ENCODE measurements at regions not wholly inside any gene's neighbourhood (a gene's known extent, or its start where the extent isn't known, plus 50 kb on each side); places are given as distances from the start of the nearest gene placed in this dataset.

DNA sequence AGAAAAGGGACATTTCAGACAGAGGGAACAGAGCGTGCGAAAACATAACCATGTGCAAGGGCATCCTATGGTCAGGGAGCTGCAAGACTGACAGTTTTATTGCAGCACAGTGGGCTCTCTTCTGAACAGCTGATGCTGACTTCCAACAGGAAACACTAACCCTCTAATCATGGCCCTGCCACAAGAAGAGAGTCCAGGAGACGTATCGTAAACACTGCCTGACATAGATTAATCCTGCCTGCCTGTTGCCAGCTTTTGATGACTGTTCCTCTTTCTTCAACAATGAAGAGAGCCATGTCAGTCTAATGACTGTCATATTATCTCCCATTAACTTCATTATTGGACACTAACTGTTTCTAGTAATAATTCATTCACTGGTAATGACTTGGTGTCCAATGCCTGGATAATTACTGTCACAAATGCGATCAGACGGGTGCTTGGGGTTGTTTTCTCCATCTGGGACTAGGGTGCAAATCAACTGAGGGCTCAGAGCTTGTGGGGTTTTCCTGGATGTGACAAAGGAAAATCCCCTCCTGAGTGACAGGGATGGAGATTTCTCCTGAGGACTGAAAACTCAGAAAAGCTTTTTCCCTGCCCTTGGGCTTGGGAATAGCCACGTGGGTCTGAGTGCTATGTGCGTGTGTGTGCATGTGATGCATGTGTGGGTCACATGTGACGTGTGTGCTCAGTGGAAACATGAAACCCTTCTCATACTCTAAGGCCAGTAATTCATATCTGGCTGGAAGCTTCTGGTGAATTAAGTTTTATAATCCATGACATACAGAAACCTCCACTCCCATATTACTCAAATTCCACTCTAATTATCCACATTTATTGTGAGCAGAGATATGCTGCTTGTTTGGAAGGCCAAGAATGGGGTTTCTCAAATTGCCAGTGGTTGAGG is 144.0 kb upstream of the PLXNA2 start:
- H3K9me3 ChIP-seq (ENCODE audit: control insufficient read depth, low read depth, low read length), result no peaks in the 10 kb centered on the region
- no peak overlapping the region for H3K4me3 ChIP-seq (ENCODE audit: low read length)
- no peaks in the 10 kb centered on the region for H3K27me3 ChIP-seq (ENCODE audit: control insufficient read depth, insufficient read depth, low read length)
- no peak overlapping the region for H3K9ac ChIP-seq (ENCODE audit: low read length)
- no peaks in the 10 kb centered on the region for H3K36me3 ChIP-seq (ENCODE audit: control insufficient read depth, low read depth, low read length)
- H3K4me1 ChIP-seq (ENCODE audit: control insufficient read depth, low read depth, low read length), result no peaks in the 10 kb centered on the region
- no peak overlapping the region for H3K27ac ChIP-seq (ENCODE audit: low read length)

DNA sequence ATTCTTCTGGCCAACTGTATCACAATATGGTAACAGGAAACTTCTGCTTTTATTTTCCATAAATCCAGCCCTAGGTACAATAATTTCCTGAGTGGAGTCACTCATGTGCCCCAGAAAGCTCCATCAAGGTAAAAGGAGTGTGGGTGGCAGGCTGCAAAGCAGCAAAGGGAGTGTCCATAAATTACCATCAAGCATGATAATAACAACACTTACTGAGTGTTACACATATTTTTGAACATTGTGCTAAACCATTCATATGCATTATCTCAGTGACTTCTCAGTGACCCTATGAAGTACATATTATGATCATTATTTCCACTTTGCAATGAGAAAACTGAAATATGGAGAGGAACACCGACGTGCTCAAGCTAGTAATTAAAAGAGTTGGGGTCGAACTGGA is 149.2 kb upstream of the PLXNA2 start:
- Histone ChIP-seq H3K27ac (ENCODE audit: low read length) (no peak overlapping the region), H3K36me3 (ENCODE audit: control insufficient read depth, low read depth, low read length) (no peaks in the 10 kb centered on the region), H3K27me3 (ENCODE audit: control insufficient read depth, insufficient read depth, low read length) (no peaks in the 10 kb centered on the region), H3K4me1 (ENCODE audit: control insufficient read depth, low read depth, low read length) (no peaks in the 10 kb centered on the region), H3K4me3 (ENCODE audit: low read length) (no peak overlapping the region), H3K9ac (ENCODE audit: low read length) (no peak overlapping the region), H3K9me3 (ENCODE audit: control insufficient read depth, low read depth, low read length) (no peaks in the 10 kb centered on the region)

DNA sequence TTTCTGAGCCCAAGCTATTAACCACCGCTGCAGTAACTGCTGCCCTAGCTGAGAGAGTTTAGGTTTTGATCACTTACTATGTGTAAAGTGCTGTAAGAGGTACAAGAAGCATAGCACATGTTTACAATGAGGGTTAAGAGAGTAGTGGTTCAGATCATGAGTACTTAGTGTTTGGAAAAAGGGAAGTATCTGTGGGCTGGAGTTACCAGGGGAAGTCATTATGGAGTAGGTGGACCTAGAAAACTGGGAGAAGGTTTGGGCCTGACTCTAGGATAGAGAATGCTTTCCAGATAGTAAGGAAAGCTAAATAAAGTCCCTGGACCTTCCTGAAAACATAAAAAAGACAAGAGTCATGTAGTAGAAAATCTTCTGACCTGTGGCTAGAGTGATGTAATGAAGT is 149.6 kb upstream of the PLXNA2 start:
- Histone ChIP-seq H3K4me1 (ENCODE audit: control insufficient read depth, low read depth, low read length) (no peaks in the 10 kb centered on the region), H3K9me3 (ENCODE audit: control insufficient read depth, low read depth, low read length) (no peaks in the 10 kb centered on the region), H3K9ac (ENCODE audit: low read length) (no peak overlapping the region), H3K27me3 (ENCODE audit: control insufficient read depth, insufficient read depth, low read length) (no peaks in the 10 kb centered on the region), H3K4me3 (ENCODE audit: low read length) (no peak overlapping the region), H3K27ac (ENCODE audit: low read length) (no peak overlapping the region), H3K36me3 (ENCODE audit: control insufficient read depth, low read depth, low read length) (no peaks in the 10 kb centered on the region)

DNA sequence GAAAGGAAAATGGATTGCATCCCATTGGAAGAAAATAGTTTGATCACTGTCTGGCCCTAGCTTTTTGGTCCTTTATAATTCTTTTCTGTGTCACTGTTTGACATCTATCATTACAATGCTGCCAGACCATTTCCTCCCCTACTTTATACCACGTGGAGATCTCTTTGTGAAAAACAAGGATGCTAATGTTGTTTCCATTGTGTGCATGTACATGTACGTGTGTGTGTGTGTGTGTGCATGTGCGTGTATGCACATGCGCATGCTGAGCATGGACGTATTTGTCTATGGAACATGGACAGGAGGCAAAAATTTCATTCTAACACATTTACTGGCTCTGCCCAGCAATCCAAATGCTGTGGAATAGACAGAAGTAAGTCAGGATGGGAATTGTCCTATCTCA is 153.1 kb upstream of the PLXNA2 start:
- Histone ChIP-seq H3K9ac (ENCODE audit: low read length) (no peak overlapping the region), H3K27me3 (ENCODE audit: control insufficient read depth, insufficient read depth, low read length) (no peaks in the 10 kb centered on the region), H3K4me3 (ENCODE audit: low read length) (no peak overlapping the region), H3K27ac (ENCODE audit: low read length) (no peak overlapping the region), H3K9me3 (ENCODE audit: control insufficient read depth, low read depth, low read length) (no peaks in the 10 kb centered on the region), H3K36me3 (ENCODE audit: control insufficient read depth, low read depth, low read length) (no peaks in the 10 kb centered on the region), H3K4me1 (ENCODE audit: control insufficient read depth, low read depth, low read length) (no peaks in the 10 kb centered on the region)

DNA sequence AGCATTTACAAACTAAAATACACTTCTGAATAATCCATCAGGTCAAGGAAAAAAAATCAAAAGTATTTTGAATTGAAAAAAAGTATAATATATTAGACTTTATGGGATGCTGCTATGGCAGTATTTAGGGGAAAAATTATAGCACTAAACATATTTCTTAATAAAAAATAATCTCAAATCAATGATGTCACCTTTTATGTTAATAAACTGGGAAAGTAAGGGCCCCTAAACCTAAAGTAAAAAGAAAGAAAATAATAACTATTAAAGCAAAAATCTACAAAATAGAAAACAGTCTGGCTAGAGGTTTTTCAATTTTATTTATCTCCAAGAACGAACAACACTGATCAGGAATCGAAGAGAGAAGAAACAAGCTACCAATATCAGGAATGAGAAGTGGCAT is 160.8 kb upstream of the PLXNA2 start:
- Histone ChIP-seq H3K36me3 (ENCODE audit: control insufficient read depth, low read depth, low read length) (no peaks in the 10 kb centered on the region), H3K27me3 (ENCODE audit: control insufficient read depth, insufficient read depth, low read length) (no peaks in the 10 kb centered on the region), H3K9ac (ENCODE audit: low read length) (no peak overlapping the region)

DNA sequence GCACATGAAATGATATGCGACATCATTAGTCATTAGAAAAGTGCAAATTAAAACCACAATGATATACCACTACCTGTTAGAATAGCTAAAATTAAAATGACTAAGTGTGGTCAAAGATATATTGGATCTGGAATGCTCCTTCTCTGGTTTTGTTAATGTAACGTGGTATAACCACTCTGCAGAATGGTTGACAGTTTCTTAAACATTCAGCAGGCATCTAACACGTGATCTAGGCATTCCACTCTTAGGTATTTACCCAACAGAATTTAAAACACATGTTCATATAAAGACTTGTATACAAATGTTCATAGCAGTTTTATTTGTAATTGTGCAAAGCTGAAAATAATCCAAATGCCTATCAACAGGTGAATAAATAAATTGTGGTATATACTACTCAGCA is 165.0 kb upstream of the PLXNA2 start:
- no peaks in the 10 kb centered on the region for H3K36me3 ChIP-seq (ENCODE audit: control insufficient read depth, low read depth, low read length)
- H3K9me3 ChIP-seq (ENCODE audit: control insufficient read depth, low read depth, low read length), result no peaks in the 10 kb centered on the region
- no peak overlapping the region for H3K27ac ChIP-seq (ENCODE audit: low read length)
- H3K4me1 ChIP-seq (ENCODE audit: control insufficient read depth, low read depth, low read length), result no peaks in the 10 kb centered on the region
- H3K4me3 ChIP-seq (ENCODE audit: low read length), result no peak overlapping the region
- H3K27me3 ChIP-seq (ENCODE audit: control insufficient read depth, insufficient read depth, low read length), result no peaks in the 10 kb centered on the region
- H3K9ac ChIP-seq (ENCODE audit: low read length), result no peak overlapping the region

More for the DNA sequence above, 160.8 kb upstream of the PLXNA2 start:
- Histone ChIP-seq H3K4me3 (ENCODE audit: low read length) (no peak overlapping the region), H3K4me1 (ENCODE audit: control insufficient read depth, low read depth, low read length) (no peaks in the 10 kb centered on the region), H3K9me3 (ENCODE audit: control insufficient read depth, low read depth, low read length) (no peaks in the 10 kb centered on the region), H3K27ac (ENCODE audit: low read length) (no peak overlapping the region)

DNA sequence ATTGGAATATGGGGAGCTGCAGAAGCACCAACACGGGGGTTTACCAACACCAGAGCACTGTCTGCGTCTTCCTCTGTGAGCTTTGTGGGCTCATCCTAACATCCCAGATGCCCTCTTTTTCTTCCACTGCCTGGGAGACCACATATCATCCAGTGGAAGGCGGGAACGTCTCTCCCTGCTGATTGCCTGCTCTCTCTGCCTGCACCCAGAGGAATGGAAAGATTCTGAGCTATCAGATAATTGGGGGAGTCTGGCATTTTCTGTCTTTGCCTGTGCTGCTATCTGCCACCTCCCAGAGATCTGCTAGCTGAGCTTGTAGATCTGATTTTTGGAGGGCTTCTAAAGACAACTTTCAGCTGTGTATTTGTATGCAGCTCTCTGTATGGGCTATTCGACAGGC is 166.2 kb upstream of the PLXNA2 start:
- H3K4me1 ChIP-seq (ENCODE audit: control insufficient read depth, low read depth, low read length), result no peaks in the 10 kb centered on the region
- no peak overlapping the region for H3K9ac ChIP-seq (ENCODE audit: low read length)
- no peaks in the 10 kb centered on the region for H3K36me3 ChIP-seq (ENCODE audit: control insufficient read depth, low read depth, low read length)
- H3K9me3 ChIP-seq (ENCODE audit: control insufficient read depth, low read depth, low read length), result no peaks in the 10 kb centered on the region
- no peak overlapping the region for H3K27ac ChIP-seq (ENCODE audit: low read length)
- no peak overlapping the region for H3K4me3 ChIP-seq (ENCODE audit: low read length)
- H3K27me3 ChIP-seq (ENCODE audit: control insufficient read depth, insufficient read depth, low read length), result no peaks in the 10 kb centered on the region

DNA sequence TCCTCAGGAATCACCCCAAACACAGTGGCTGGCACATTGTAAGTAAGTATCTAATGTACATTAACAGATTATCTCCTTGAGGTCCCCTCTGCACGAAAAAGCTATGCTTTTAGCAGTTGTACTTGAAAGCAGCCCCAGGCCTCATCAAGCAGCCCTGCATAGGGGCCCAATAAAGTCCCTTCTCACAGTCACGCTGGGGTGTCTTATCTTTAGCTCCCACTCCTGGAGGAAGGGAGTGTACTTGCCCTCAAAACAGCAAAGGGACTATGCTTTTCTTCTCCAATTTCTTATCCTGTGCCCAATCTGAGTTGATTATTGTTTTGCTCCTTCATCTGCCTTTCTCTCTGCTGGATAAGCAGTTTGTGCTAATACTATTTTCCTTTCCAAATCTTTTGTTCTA is 168.8 kb upstream of the PLXNA2 start:
- Histone ChIP-seq H3K9ac (ENCODE audit: low read length) (no peak overlapping the region), H3K4me3 (ENCODE audit: low read length) (no peak overlapping the region)

DNA sequence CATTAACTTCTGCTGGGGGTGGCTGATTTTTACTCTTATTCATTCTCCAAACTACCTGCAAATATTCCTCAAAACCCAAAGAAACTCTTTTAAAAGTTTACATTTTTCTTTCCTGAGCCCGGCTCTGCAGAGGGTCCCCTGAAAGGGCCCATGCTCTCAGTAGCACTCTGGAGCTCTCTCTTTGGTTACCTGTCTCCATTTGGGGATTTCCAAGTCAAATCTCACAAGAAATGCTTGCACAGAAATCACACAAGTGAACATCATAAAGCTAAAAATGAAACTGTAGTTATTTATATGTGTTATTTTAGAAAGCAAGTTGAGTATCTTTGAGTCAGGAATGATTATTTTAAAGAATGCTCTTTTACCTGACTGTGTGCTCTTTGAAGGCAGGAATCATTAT is 174.5 kb upstream of the PLXNA2 start:
- Histone ChIP-seq H3K27me3 (ENCODE audit: control insufficient read depth, insufficient read depth, low read length) (no peaks in the 10 kb centered on the region), H3K27ac (ENCODE audit: low read length) (no peak overlapping the region), H3K4me3 (ENCODE audit: low read length) (no peak overlapping the region)

More for the DNA sequence above, 168.8 kb upstream of the PLXNA2 start:
- Histone ChIP-seq H3K9me3 (ENCODE audit: control insufficient read depth, low read depth, low read length) (no peaks in the 10 kb centered on the region), H3K36me3 (ENCODE audit: control insufficient read depth, low read depth, low read length) (no peaks in the 10 kb centered on the region), H3K27me3 (ENCODE audit: control insufficient read depth, insufficient read depth, low read length) (no peaks in the 10 kb centered on the region), H3K27ac (ENCODE audit: low read length) (no peak overlapping the region), H3K4me1 (ENCODE audit: control insufficient read depth, low read depth, low read length) (no peaks in the 10 kb centered on the region)

DNA sequence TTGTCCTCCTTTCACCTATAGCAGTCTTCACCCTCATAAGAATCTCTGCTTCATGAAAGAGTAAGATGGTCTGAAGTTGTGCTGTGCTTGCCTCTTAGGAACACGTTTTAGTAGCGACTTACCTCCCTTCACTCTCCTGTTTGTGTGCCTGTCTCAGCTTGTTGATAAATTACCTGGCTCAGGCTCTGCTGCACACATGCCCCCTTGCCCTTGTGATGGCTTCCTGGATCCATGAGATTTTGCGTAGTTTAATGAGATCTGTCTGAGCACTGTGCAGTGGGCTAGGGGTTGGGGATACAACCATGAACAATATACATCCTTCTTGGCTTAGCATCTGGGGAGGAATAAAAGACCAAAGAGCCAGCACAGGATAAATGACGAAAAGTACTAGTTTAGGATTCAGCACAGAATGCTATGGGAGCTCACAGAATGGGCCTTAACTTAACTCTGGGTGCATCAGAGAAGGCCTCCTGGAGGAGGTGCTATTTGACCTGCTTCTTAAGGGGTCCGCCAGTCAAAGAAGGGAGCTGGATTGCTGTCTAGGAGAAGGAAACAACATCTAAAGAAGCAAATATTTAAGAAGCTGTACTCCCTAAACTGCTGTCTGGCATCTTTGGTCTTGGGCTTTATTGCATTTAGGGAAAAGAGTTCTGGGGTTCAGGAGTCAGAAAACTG is 175.7 kb upstream of the PLXNA2 start:
- H3K9me3 ChIP-seq (ENCODE audit: control insufficient read depth, low read depth, low read length), result no peaks in the 10 kb centered on the region
- no peak overlapping the region for H3K4me3 ChIP-seq (ENCODE audit: low read length)
- no peaks in the 10 kb centered on the region for H3K36me3 ChIP-seq (ENCODE audit: control insufficient read depth, low read depth, low read length)
- no peak overlapping the region for H3K9ac ChIP-seq (ENCODE audit: low read length)
- no peak overlapping the region for H3K27ac ChIP-seq (ENCODE audit: low read length)
- H3K4me1 ChIP-seq (ENCODE audit: control insufficient read depth, low read depth, low read length), result peaks cover 7% of the 10 kb centered on the region
- H3K27me3 ChIP-seq (ENCODE audit: control insufficient read depth, insufficient read depth, low read length), result no peaks in the 10 kb centered on the region

More for the DNA sequence above, 174.5 kb upstream of the PLXNA2 start:
- H3K9me3 ChIP-seq (ENCODE audit: control insufficient read depth, low read depth, low read length), result no peaks in the 10 kb centered on the region
- no peaks in the 10 kb centered on the region for H3K36me3 ChIP-seq (ENCODE audit: control insufficient read depth, low read depth, low read length)
- H3K9ac ChIP-seq (ENCODE audit: low read length), result no peak overlapping the region
- H3K4me1 ChIP-seq (ENCODE audit: control insufficient read depth, low read depth, low read length), result peaks cover 7% of the 10 kb centered on the region

DNA sequence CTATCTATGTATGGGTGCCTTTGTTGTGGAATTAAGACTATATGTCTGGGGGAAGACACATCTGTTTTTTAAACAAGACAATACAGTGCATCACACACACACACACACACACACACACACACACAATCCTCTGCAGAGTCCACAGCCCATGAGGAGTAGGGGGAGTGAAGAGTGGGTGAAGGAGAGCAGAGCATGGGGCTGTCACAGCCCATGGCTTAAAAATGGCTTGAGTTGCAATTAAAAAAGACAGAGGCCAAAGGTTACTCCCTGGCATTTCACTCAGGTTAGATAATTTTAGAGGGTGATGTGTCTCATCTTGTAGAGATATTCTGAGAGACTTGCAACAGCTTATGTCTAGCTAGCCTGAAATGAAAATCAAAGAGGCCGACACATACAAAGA is 176.5 kb upstream of the PLXNA2 start:
- Histone ChIP-seq H3K27ac (ENCODE audit: low read length) (no peak overlapping the region), H3K27me3 (ENCODE audit: control insufficient read depth, insufficient read depth, low read length) (no peaks in the 10 kb centered on the region), H3K9ac (ENCODE audit: low read length) (no peak overlapping the region), H3K4me3 (ENCODE audit: low read length) (no peak overlapping the region), H3K4me1 (ENCODE audit: control insufficient read depth, low read depth, low read length) (peaks cover 7% of the 10 kb centered on the region), H3K36me3 (ENCODE audit: control insufficient read depth, low read depth, low read length) (no peaks in the 10 kb centered on the region), H3K9me3 (ENCODE audit: control insufficient read depth, low read depth, low read length) (no peaks in the 10 kb centered on the region)

DNA sequence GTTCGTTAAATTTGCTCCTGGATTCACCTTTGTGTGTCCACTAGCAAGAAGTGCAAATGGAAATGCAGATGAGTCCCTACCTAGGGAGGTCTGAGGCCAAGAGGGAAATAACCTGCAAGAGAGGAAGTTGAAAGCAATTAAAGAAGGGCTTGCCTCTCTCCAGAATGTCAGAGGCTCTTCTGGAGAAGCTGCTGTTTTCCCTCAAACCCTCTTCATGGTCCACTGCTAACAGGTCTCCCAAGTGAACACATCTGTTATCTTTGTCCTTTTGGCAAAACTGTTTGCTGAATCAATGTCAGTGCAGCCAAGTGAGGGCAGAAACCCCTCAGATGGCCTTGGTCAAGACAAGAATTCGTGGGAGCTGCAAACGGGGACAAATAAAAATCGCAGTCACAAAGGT is 177.3 kb upstream of the PLXNA2 start:
- no peak overlapping the region for H3K9ac ChIP-seq (ENCODE audit: low read length)
- no peaks in the 10 kb centered on the region for H3K9me3 ChIP-seq (ENCODE audit: control insufficient read depth, low read depth, low read length)

More for the DNA sequence above, 177.3 kb upstream of the PLXNA2 start:
- Histone ChIP-seq H3K4me3 (ENCODE audit: low read length) (no peak overlapping the region), H3K27ac (ENCODE audit: low read length) (no peak overlapping the region), H3K36me3 (ENCODE audit: control insufficient read depth, low read depth, low read length) (no peaks in the 10 kb centered on the region), H3K4me1 (ENCODE audit: control insufficient read depth, low read depth, low read length) (peaks cover 7% of the 10 kb centered on the region), H3K27me3 (ENCODE audit: control insufficient read depth, insufficient read depth, low read length) (no peaks in the 10 kb centered on the region)

All from iPS-18a (cell line).